ENCODE measurements at regions not wholly inside any gene's neighbourhood (a gene's known extent, or its start where the extent isn't known, plus 50 kb on each side); places are given as distances from the start of the nearest gene placed in this dataset.

GRCh38 chr16:9680968-9681367, 501.3 kb downstream of the GRIN2A start:
- intact Hi-C loops (cut with DNase I) = no loop called here
- H3K4me1 ChIP-seq = no peaks in the 10 kb centered on the region
- H3K4me3 ChIP-seq = no peak overlapping the region
- H3K27ac ChIP-seq = no peak overlapping the region
- TF ChIP-seq, protein P1, sequence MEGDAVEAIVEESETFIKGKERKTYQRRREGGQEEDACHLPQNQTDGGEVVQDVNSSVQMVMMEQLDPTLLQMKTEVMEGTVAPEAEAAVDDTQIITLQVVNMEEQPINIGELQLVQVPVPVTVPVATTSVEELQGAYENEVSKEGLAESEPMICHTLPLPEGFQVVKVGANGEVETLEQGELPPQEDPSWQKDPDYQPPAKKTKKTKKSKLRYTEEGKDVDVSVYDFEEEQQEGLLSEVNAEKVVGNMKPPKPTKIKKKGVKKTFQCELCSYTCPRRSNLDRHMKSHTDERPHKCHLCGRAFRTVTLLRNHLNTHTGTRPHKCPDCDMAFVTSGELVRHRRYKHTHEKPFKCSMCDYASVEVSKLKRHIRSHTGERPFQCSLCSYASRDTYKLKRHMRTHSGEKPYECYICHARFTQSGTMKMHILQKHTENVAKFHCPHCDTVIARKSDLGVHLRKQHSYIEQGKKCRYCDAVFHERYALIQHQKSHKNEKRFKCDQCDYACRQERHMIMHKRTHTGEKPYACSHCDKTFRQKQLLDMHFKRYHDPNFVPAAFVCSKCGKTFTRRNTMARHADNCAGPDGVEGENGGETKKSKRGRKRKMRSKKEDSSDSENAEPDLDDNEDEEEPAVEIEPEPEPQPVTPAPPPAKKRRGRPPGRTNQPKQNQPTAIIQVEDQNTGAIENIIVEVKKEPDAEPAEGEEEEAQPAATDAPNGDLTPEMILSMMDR (IDR thresholded peaks at IDR 0.05) = no peak
- TF ChIP-seq POLR2AphosphoS5 (IDR thresholded peaks at IDR 0.05) (no peak), POLR2A (IDR thresholded peaks at IDR 0.05) (no peak), EP300 (IDR thresholded peaks at IDR 0.05) (no peak)
- no peaks in the 10 kb centered on the region for H3K36me3 ChIP-seq
- H3K27me3 ChIP-seq = no peaks in the 10 kb centered on the region
- H3K9me3 ChIP-seq = peaks cover 0 to 9% (median 2%) of the 10 kb centered on the region in 4 donors
- no peak for DNase-seq
- 79 to 85% methylated on average over 2 of the region's 2 CpGs for WGBS, 2 donors

GRCh38 chr16:9681508-9681907, 500.7 kb downstream of the GRIN2A start:
- WGBS, 2 donors = 75 to 89% methylated on average over 9 of the region's 9 CpGs
- Histone ChIP-seq H3K27me3 (no peaks in the 10 kb centered on the region), H3K9me3 (peaks cover 0 to 9% (median 2%) of the 10 kb centered on the region in 4 donors), H3K27ac (no peak overlapping the region), H3K4me1 (no peaks in the 10 kb centered on the region), H3K4me3 (no peak overlapping the region), H3K36me3 (no peaks in the 10 kb centered on the region)
- TF ChIP-seq POLR2AphosphoS5 (IDR thresholded peaks at IDR 0.05) (no peak), EP300 (IDR thresholded peaks at IDR 0.05) (no peak)
- TF ChIP-seq, protein P1 (IDR thresholded peaks at IDR 0.05) = no peak
- intact Hi-C loops (cut with DNase I) = no loop called here
- no peak for DNase-seq

- no peak for TF ChIP-seq POLR2A (IDR thresholded peaks at IDR 0.05)
- no peak for TF ChIP-seq EP300 (IDR thresholded peaks at IDR 0.05)
- no peak for TF ChIP-seq POLR2AphosphoS5 (IDR thresholded peaks at IDR 0.05)
- TF ChIP-seq, protein P1 (IDR thresholded peaks at IDR 0.05) = no peak
- Histone ChIP-seq H3K27me3 (no peaks in the 10 kb centered on the region), H3K4me1 (no peaks in the 10 kb centered on the region), H3K36me3 (no peaks in the 10 kb centered on the region), H3K4me3 (no peak overlapping the region), H3K27ac (no peak overlapping the region), H3K9me3 (peaks cover 0 to 9% (median 2%) of the 10 kb centered on the region in 4 donors)
- 63 to 75% methylated on average over 2 of the region's 2 CpGs for WGBS, 2 donors
- intact Hi-C loops (cut with DNase I) = no loop called here
- no peak for DNase-seq
Observed at GRCh38 chr16:9682320-9682719, 499.9 kb downstream of the GRIN2A start.

DNA sequence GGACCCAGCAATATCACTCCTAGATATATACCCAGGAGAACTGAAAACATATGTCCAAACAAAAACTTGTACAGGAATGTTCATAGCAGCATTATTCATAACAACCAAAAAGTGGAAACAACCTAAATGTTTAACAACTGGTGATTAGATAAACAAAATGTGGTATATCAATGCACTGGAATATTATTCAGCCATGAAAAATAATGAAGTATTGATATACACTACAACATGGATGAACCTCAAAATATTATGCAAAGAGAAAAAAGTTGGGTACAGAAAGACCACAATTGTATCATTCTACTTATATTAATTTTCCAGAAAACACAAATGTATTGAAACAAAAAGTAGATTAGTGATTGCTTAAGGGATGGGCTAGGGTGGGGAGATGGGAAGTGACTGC, 498.6 kb downstream of the GRIN2A start:
- no peaks in the 10 kb centered on the region for H3K27me3 ChIP-seq
- no peak overlapping the region for H3K4me3 ChIP-seq
- no peak overlapping the region for H3K27ac ChIP-seq
- intact Hi-C loops (cut with DNase I) = no loop called here
- no peak for DNase-seq
- no peaks in the 10 kb centered on the region for H3K4me1 ChIP-seq
- H3K9me3 ChIP-seq = peaks cover 0 to 9% (median 2%) of the 10 kb centered on the region in 4 donors
- H3K36me3 ChIP-seq = no peaks in the 10 kb centered on the region
- TF ChIP-seq, protein P1 (IDR thresholded peaks at IDR 0.05) = no peak
- TF ChIP-seq POLR2AphosphoS5 (IDR thresholded peaks at IDR 0.05) = no peak
- TF ChIP-seq EP300 (IDR thresholded peaks at IDR 0.05) = no peak
- TF ChIP-seq POLR2A (IDR thresholded peaks at IDR 0.05) = no peak

GRCh38 chr16:9687737-9688319, 494.4 kb downstream of the GRIN2A start:
- WGBS, 2 donors = 68 to 84% methylated on average over 4 of the region's 4 CpGs
- Histone ChIP-seq H3K36me3 (no peaks in the 10 kb centered on the region), H3K4me3 (no peak overlapping the region), H3K27me3 (no peaks in the 10 kb centered on the region), H3K4me1 (no peaks in the 10 kb centered on the region), H3K9me3 (peaks cover 0 to 9% (median 2%) of the 10 kb centered on the region in 4 donors), H3K27ac (no peak overlapping the region)
- no peak for DNase-seq
- TF ChIP-seq EP300 (IDR thresholded peaks at IDR 0.05) (no peak), POLR2A (IDR thresholded peaks at IDR 0.05) (no peak), POLR2AphosphoS5 (IDR thresholded peaks at IDR 0.05) (no peak)
- TF ChIP-seq, protein P1 (IDR thresholded peaks at IDR 0.05) = no peak
- intact Hi-C loops (cut with DNase I) = no loop called here

Measured in sigmoid colon (tissue), 6 donors.